ENCODE measurements at regions not wholly inside any gene's neighbourhood (a gene's known extent, or its start where the extent isn't known, plus 50 kb on each side); places are given as distances from the start of the nearest gene placed in this dataset.

DNA sequence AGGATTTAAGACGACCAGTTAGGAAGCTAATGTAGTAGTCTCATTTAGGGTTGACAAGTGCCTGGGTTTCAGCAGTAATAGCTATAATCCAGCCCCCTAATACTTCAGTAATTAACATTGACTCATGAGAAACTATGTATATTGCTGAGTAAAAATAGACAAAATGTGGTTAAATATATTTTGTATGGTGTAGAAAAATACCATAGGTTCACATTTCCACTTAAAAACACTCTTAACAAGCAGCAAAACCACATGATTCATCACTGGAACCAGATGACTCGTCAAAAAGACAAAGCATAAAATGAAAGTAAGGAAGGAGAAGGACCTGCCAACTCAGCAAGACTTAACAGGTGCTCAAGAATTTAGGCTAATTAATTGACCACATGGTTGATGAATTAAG is 288.9 kb downstream of the EFHB start:
- TF ChIP-seq ZNF274 (IDR thresholded peaks at IDR 0.05; ENCODE audit: low read depth, low read length) = no peak
- no peak for TF ChIP-seq SUZ12 (IDR thresholded peaks at IDR 0.05; ENCODE audit: extremely low read depth, insufficient read depth, insufficient read length)

All from NT2/D1 (cell line).